Astrocyte (in vitro differentiated cells and primary cell): ENCODE measurements at regions not wholly inside any gene's neighbourhood (a gene's known extent, or its start where the extent isn't known, plus 50 kb on each side); places are given as distances from the start of the nearest gene placed in this dataset.

ENCODE experiments used
- EZH2 ChIP-seq: IDR thresholded peaks from 2 replicates; pipeline ENCODE4 v1.6.1; 2012; ENCODE audit warnings: mild to moderate bottlenecking, low read length, inconsistent platforms; ENCODE audit not compliant: insufficient read depth
- TF ChIP-seq, protein P1 (sequence below): IDR thresholded peaks from 2 replicates; pipeline ENCODE4 v1.5.1; 2011; ENCODE audit warnings: low read depth, mild to moderate bottlenecking, inconsistent platforms, low read length, moderate library complexity; ENCODE audit not compliant: insufficient read depth

DNA sequence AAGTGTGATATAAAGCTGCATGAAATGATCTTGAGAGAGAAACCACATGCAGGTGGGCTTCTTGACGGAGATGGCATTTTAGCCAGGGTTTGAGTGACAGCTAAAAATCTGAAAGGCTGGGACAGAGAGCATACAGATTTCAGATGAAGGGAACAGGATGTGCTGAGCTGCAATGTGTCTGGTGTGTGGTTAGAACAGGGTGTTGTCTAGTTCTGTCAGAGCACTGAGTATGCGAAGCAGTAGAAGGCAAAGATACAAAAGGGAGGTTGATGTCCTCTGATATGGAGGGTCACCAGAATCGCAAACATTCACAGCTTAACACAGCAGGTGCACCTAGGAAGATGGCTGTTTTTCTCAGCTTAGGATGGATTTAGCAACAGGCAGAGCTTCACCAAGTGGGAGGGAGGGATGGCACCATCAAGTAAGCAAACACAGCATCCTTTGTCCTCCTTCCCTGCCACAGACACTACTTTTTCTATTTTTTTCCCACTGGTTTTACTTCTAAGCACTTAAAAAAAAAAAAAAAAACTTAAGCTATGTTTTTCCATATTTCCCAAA is 182.5 kb downstream of the TMX3 start:
- TF ChIP-seq, protein P1, sequence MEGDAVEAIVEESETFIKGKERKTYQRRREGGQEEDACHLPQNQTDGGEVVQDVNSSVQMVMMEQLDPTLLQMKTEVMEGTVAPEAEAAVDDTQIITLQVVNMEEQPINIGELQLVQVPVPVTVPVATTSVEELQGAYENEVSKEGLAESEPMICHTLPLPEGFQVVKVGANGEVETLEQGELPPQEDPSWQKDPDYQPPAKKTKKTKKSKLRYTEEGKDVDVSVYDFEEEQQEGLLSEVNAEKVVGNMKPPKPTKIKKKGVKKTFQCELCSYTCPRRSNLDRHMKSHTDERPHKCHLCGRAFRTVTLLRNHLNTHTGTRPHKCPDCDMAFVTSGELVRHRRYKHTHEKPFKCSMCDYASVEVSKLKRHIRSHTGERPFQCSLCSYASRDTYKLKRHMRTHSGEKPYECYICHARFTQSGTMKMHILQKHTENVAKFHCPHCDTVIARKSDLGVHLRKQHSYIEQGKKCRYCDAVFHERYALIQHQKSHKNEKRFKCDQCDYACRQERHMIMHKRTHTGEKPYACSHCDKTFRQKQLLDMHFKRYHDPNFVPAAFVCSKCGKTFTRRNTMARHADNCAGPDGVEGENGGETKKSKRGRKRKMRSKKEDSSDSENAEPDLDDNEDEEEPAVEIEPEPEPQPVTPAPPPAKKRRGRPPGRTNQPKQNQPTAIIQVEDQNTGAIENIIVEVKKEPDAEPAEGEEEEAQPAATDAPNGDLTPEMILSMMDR = no peak
- no peak for TF ChIP-seq EZH2
